ENCODE measurements at regions not wholly inside any gene's neighbourhood (a gene's known extent, or its start where the extent isn't known, plus 50 kb on each side); places are given as distances from the start of the nearest gene placed in this dataset.

GRCh38 chr14:100439781-100440180, 116.6 kb downstream of the SLC25A47 start:
- DNase-seq (ENCODE audit: low read depth) = no peak

DNA sequence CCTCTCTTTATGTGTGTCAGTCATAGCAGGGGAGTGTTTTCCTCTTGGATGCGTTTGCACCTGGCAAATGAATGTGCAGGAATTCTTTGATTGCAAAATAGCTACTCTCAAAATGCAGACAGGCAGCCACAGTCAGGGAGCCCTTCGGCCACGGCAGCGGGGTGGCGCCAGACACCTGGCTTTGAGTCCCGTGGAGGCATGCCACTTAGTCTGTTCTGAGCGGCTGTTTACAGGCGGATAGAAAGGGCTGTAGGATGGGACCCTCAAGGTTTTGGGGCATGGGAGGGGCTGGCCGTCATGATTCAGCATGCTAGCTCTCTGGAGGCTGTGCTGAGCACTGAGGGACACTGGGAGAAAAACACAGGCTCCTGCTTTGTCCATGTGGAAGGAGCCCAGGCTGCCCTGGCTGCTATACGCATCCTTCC, 117.1 kb downstream of the SLC25A47 start:
- no peak for DNase-seq (ENCODE audit: low read depth)

DNA sequence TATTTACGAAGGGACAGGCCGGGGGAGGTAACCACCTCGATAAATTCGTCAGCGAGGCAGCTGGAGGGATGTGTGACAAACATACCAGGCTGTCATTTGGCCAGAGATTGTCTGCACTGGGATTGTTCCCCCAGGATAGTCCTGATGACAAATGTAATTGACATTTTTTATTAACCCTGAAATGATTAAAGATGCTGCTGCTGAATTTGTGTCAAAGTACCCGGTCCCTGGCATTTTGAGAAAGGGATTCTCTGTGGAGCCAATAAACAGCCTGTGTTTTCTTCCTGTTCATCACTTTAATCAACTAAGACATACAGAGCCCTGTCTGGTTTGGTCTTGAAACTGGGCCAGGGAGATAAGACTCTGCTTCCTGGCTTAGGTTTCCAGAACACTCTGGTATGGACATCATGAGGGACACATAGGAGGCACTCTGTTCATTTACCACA, 117.6 kb downstream of the SLC25A47 start:
- DNase-seq (ENCODE audit: low read depth) = no peak

DNA sequence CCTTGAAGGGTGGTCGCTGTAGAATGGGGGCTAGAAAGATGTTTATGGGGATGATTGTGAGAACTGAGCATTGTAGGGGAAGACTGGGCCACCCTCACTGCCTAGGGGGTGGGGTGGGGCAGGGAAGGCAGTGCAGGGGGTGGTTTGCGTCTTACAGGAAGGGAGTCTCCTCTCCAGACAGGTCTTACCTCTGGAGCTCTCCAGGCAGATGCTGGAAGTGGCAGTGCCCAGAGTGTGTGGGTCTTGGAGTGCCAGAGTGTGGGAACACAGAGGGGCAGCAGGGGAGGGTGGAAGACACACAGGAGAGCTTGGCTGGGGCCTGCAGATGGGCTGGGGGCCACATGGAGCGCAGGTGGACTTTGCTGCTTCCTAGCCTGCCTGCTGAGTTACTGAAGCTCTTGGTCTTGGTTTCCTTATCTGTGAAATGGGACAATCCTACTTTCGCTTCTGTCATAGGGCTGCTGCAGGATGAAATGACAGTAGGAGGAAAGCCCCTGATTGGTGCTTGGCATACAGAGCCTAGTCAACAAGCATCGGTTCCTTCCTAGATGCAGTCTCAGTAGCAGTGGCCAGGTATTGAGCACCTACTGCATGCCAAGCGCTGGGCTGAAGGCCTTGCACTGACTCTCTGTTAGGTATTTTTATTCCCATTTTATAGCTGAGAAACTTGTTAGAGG, 118.3 kb downstream of the SLC25A47 start:
- no peak for DNase-seq (ENCODE audit: low read depth)

- no peak for DNase-seq (ENCODE audit: low read depth)
These were observed 118.9 kb downstream of the SLC25A47 start for GRCh38 chr14:100442036-100442435.

DNA sequence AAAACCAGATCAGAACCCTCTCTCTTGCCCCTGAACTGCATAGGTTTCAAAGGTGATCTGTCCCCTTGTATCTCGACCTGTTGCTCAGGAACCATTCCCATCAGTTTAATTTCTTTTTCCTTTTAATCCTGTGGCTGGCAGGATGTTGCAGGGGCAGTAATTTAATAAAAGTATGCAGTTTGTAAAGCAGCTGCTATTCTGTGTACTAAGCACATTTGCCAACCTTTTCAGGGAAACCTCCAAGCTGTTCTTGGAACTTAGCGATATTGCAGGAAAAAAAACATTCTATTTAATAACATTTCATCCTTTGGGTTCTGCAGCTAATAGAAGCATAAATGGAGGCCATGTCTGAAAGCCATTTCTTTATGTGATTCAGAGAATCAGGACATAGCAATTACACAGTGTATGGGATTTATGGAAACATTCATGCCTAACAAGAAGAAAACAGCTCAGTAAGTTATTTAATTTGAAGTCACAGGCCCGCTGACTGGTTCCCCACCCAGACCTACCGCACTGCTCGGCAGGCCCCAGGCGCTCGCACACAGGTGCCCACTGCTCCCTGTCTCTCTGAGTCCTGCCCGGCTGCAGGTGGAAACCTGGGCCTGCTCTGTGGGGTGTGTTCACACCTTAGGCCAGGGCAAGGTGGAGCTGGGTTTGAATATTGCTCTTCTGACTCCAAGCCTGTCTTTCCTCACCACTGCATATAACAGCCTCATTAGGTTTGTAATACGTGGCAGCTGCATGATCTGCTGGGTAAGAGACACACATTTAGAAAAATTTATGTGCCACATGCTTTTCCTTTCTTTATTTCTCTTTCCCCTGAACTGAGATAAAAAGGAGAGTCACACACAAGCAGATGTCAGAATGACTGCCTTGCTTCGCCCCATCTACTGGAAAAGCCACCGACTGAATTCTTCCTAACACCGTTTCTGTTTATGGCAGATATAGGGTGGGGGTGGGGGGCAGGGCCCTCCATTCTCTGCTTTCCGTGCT, 119.7 kb downstream of the SLC25A47 start:
- DNase-seq (ENCODE audit: low read depth) = no peak

- no peak for DNase-seq (ENCODE audit: low read depth)
These were observed 120.5 kb downstream of the SLC25A47 start for GRCh38 chr14:100443603-100444002.

DNA sequence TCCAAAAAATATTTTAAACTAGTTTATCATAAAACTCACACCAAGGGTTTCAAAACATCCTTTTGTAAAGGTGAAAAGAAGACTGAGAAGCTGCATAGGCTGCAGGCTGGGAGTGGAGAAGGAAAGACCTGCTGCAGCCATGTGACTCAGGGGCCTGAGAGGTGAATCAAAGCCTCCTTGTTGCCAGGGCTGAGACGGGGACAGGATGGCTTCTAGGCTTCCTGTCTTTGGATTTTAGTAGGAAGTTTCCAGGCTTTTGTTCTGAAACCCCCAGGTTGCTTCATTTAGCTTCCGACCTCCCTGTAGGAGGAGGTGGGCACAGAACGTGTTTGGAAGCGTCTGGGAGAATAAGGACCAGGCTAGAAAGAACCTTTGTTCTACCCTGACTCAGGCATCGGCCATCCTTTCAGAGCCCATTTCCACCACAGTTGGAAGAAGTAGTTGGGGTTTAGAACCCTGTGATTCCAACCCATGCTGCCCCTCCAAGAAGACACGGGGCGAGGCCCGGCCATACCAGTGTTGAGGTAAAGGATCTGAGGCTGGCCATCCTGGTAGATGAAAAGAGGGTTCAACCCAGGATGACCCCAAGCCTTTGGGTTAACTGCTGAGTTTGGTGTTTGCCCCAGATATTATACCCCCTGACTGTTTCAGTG, 122.4 kb downstream of the SLC25A47 start:
- no peak for DNase-seq (ENCODE audit: low read depth)

DNA sequence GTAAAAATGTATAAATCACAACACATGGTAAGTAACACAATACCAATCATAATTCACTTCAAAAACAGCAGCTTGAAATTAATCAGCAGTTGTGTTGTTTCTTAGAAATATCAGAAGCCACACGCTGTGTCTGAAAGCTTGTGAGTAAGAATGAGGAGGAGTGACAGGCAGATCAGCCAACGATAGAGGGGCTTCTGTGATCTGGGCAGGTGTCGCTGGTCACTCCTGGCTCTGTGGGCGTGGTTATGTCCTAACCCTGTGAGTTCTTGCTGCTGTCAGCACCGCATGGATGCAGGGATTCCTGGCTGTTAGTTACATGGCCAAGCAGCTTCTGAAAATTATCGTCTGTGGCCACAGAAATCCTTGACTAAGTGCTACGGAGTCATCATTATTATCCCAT, 123.4 kb downstream of the SLC25A47 start:
- DNase-seq (ENCODE audit: low read depth) = no peak

DNA sequence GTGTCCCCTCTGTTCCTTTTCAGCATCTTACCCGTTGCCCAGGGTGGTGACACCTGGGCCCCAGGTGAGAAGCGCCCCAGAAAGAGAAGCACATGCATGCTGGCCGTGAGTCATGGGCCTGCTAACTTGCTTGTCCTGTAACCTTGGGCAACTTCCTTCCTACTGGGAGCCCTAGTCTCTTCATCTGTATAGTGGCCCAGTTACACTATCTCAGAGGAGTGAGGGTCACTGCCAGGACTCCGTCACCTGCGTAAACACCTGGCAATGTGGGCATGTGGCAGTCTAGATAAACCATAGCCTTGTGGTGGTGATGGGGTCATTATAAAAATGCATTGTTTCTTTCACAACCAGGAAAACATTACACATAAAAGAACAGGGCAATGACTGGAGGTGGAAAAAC, 125.2 kb downstream of the SLC25A47 start:
- DNase-seq (ENCODE audit: low read depth) = no peak

- DNase-seq (ENCODE audit: low read depth) = no peak
These were observed 126.3 kb downstream of the SLC25A47 start for GRCh38 chr14:100449225-100449987.

DNA sequence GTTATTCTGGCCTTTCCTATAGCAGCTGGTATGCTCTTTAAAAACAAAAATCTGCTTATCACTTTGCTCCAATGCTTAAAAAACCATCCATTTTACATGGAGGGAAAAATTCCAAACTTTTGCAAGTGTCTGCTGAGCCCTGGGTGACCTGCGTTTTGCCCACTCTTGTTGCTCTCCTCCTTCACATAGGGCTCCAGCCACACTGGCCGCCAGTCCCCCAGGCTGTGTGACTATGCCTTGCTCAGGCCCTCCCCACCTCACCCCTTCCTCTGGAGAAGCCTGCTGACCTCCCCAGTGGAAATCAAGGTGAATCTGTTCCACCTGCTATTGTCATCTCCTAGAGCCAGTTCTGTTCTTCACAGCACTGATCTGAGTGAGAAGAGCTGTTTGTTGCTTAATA, 126.9 kb downstream of the SLC25A47 start:
- DNase-seq (ENCODE audit: low read depth) = no peak

GRCh38 chr14:100450736-100451135, 127.6 kb downstream of the SLC25A47 start:
- DNase-seq (ENCODE audit: low read depth) = no peak

DNA sequence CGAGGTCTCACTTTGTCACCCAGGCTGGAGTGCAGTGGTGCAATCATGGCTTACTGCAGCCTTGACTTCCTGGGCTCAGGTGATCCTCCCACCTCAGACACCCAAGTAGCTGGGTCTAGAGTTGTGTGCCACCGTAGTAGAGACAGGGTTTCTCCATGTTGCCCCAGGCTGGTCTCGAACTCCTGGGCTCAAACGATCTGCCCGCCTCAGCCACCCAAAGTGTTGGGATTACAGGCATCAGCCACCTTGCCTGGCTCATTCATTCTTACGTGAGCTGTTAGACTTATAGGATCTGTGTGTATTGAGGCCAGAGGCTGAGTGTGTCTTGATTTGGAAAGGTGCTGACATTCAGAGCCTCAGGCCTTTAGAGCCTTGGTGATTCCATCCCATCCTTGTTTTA, 128.1 kb downstream of the SLC25A47 start:
- DNase-seq (ENCODE audit: low read depth) = no peak

GRCh38 chr14:100453930-100454329, 130.8 kb downstream of the SLC25A47 start:
- no peak for DNase-seq (ENCODE audit: low read depth)

GRCh38 chr14:100454437-100454836, 131.3 kb downstream of the SLC25A47 start:
- DNase-seq (ENCODE audit: low read depth) = no peak

DNA sequence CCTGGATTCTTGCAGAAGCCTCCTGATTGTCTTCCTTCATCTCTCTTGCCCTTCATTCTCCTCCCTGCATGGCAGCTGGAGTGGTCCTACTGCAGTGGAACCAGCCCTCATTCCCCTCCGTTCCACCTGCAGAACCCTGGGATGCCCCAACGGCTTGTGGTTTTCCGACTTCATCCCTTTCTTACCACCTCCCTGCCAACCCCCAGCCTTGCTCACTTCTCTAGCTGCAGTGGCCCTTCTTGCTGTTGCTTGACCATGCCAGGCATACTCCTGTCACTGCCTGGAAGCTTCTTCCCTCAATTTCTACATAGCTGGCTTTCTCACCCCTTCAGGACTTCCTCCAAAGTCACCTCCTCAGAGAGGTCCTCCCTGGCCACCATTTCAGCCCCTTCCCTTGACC, 123.3 kb downstream of the BEGAIN start:
- no peak for DNase-seq (ENCODE audit: low read depth)

- no peak for DNase-seq (ENCODE audit: low read depth)
These were observed 120.9 kb downstream of the BEGAIN start for GRCh38 chr14:100466111-100466856.

DNA sequence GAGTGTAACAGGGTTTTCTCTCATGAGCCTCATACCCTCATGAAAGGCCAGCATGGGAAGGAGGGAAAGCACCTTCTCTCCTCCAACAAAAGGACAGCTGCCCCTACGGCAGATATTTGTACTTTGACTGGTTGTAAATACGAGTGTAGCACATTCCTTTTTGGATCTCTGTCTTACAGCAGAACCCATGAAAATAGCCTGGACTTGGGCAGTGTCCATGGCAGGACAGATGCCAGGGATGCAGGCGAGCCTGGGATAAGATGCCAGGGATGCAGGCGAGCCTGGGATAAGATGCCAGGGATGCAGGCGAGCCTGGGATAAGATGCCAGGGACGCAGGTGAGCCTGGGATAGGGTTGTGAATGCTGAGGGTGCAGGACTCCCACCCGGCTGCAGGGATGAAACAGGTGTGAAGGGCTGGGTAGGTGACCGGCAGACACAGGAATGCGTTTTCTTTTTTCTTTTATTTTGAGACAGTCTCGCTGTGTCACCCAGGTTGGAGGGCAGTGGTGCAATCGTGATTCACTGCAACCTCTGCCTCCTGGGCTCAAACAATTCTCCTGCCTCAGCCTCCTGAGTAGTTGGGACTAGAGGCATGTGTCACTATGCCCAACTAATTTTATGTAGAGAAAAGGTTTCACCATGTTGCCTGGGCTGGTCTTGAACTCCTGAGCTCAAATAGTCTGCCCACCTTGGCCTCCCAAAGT, 120.0 kb downstream of the BEGAIN start:
- no peak for DNase-seq (ENCODE audit: low read depth)

DNA sequence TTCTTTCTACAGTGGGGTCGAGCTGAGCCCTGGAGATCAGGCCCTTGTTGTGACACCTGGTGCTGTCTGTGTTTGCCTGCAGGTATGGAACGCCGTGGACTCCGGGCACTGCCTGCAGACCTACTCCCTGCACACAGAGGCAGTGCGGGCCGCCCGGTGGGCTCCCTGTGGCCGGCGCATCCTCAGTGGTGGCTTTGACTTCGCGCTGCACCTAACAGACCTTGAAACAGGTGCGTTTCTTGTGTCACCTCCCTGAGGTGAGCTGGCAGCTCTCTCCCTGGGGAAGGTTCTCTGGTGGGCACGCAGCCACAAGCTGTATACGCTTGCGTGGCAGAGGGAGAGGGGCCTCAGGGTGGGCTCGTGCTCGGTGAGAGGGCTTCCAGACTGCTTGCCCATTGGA, 119.3 kb downstream of the BEGAIN start:
- no peak for DNase-seq (ENCODE audit: low read depth)

DNA sequence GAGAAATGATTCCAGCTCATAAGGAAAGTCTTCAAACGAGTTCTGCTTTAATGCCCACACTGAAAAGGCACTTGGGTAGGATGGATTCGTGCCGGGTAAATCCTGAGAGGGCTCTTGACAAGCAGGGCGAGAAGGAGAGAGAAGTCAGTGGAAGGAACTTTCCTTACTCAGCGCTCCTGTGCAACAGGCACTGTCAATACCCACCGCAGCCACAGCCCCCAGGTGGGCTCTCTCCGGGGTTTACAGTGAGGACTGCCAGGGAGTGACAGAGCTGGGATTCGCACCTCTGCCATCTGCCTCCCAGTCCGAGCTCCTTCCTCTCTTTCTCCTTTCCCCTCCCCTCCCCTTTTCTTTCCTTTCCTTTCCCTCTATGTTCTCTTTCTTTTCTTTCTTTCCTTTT, 118.7 kb downstream of the BEGAIN start:
- DNase-seq (ENCODE audit: low read depth) = no peak

All from GM04503 (cell line).